Activated naive CD4-positive, alpha-beta T cell treated with anti-CD3 and anti-CD28 coated beads, Interleukin-2, amount 50 U/mL, for 24 hours (primary cell): ENCODE measurements at regions not wholly inside any gene's neighbourhood (a gene's known extent, or its start where the extent isn't known, plus 50 kb on each side); places are given as distances from the start of the nearest gene placed in this dataset.
"Not testable (repeated sequence)": the region's sequence is repeated elsewhere in the genome, so short reads cannot be mapped to it uniquely, and the experiment has no call there.

Experiments
- H3K27ac Mint-ChIP-seq: one replicate; pipeline ENCODE4 v1.8.0; 2021; ENCODE audit warnings: mild to moderate bottlenecking, mixed read lengths
- H3K27me3 Mint-ChIP-seq: one replicate; pipeline ENCODE4 v1.8.0; 2021; ENCODE audit warnings: mixed read lengths
- H3K36me3 Mint-ChIP-seq: one replicate; pipeline ENCODE4 v1.8.0; 2021; ENCODE audit warnings: mixed read lengths
- H3K4me1 Mint-ChIP-seq: one replicate; pipeline ENCODE4 v1.8.0; 2021; ENCODE audit warnings: mixed read lengths
- H3K4me3 Mint-ChIP-seq: one replicate; pipeline ENCODE4 v1.8.0; 2021; ENCODE audit warnings: mild to moderate bottlenecking, mixed read lengths
- H3K9me3 Mint-ChIP-seq: one replicate; pipeline ENCODE4 v1.8.0; 2021; ENCODE audit warnings: mixed read lengths

DNA sequence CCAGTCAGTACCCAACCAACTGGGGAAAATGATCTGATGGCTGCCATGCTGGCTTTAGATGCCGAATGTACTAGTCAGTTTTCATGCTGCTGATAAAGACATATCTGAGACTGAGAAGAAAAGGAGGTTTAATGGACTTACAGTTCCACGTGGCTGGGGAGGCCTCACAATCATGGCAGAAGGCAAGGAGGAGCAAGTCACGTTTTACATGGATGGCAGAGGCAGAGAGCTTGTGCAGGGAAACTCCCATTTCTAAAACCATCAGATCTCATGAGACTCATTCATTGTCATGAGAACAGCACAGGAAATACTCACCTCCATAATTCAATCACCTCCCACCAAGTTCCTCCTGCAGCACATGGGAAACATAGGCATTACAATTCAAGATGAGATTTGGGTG, 508.9 kb upstream of the NRP1 start:
- H3K4me1 Mint-ChIP-seq = no peaks in the 10 kb centered on the region
- H3K27me3 Mint-ChIP-seq = peaks cover 1% of the 10 kb centered on the region
- H3K27ac Mint-ChIP-seq = no peak overlapping the region
- H3K4me3 Mint-ChIP-seq = no peak overlapping the region
- H3K9me3 Mint-ChIP-seq = peaks cover 5% of the 10 kb centered on the region
- peaks cover 2% of the 10 kb centered on the region for H3K36me3 Mint-ChIP-seq

DNA sequence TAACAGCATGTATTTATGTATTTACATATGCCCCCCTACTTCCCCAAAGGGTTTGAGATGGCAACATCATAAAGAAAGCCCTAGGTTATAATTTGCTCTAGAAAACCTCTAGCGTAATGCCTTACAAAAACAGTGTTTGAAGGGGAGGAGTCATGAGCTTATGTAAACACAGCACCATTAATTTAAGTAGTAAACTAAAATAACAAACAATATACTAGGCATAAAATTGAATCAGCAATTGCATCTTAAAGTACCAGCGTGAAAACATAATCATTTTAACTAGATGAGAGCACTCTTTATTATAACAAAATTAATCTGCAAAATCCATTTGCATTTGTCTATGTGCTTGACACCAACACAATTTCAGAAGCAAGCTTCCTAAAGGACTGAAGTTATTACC, 507.2 kb upstream of the NRP1 start:
- Mint-ChIP-seq H3K4me1 (no peaks in the 10 kb centered on the region), H3K27ac (no peak overlapping the region), H3K27me3 (peaks cover 1% of the 10 kb centered on the region), H3K4me3 (no peak overlapping the region), H3K9me3 (peaks cover 5% of the 10 kb centered on the region), H3K36me3 (peaks cover 2% of the 10 kb centered on the region)

DNA sequence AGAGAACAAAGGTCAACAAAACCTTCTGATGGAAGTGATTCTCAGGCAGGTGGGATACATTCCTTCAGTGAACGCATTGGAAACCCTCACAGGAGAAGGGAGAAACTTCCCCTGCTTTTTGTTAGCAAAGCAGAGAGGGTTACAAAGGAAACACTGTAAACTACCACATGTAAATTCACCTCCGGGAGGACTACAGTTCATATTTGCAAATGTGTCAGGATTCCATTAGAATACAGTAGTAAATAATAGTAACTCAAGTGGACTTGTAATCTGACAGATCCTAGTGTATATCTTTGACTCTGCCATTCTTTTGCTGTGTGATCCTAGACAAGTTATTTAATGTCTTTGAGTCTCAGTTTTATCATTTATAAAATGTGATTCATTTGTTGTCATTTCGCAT, 504.3 kb upstream of the NRP1 start:
- H3K27ac Mint-ChIP-seq = no peak overlapping the region
- H3K4me1 Mint-ChIP-seq = no peaks in the 10 kb centered on the region
- no peak overlapping the region for H3K4me3 Mint-ChIP-seq
- H3K9me3 Mint-ChIP-seq = peaks cover 5% of the 10 kb centered on the region
- peaks cover 2% of the 10 kb centered on the region for H3K36me3 Mint-ChIP-seq
- H3K27me3 Mint-ChIP-seq = peaks cover 1% of the 10 kb centered on the region

DNA sequence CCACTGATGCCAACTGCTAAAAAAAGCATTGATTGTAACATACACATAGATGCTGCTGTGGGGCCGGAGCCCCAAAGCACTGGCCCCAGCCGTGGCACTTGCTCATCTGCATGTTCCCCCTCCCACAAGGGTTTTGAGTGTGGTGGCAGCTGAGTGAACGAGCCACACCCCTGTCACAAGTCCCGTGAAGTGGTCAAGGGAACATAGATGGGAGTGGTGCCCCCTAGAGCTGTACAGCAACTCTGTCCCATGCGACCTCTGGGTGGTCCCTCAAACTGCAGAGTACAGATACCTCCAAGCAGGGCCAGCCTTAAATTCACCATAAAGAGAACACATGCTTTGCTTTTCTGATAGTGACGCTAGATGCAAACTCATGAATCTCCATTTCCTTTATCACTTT, 503.3 kb upstream of the NRP1 start:
- Mint-ChIP-seq H3K4me3 (no peak overlapping the region), H3K27ac (no peak overlapping the region), H3K4me1 (no peaks in the 10 kb centered on the region), H3K9me3 (no peaks in the 10 kb centered on the region), H3K36me3 (no peaks in the 10 kb centered on the region), H3K27me3 (peaks cover 1% of the 10 kb centered on the region)

DNA sequence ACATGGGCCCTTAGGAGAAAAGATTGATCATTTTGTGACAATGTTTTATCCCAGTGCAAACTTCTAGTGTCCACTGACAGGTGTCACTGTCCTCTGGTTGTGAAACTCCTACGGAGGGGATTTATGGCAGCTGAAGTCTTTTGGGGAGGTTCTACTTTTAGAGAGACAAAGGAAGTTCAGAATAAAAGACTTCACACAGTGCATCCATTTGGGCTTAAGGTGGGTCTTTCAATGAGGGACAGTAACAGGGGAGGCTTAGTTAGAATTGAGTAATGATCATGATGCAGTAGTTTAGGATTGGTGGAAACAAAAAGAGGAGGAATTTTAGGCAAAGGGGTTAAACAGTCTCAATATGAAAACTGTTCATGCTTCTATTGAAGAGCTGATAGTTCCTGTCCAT, 501.1 kb upstream of the NRP1 start:
- no peak overlapping the region for H3K4me3 Mint-ChIP-seq
- H3K36me3 Mint-ChIP-seq = no peaks in the 10 kb centered on the region
- H3K4me1 Mint-ChIP-seq = no peaks in the 10 kb centered on the region
- no peak overlapping the region for H3K27ac Mint-ChIP-seq
- peaks cover 1% of the 10 kb centered on the region for H3K27me3 Mint-ChIP-seq
- no peaks in the 10 kb centered on the region for H3K9me3 Mint-ChIP-seq

DNA sequence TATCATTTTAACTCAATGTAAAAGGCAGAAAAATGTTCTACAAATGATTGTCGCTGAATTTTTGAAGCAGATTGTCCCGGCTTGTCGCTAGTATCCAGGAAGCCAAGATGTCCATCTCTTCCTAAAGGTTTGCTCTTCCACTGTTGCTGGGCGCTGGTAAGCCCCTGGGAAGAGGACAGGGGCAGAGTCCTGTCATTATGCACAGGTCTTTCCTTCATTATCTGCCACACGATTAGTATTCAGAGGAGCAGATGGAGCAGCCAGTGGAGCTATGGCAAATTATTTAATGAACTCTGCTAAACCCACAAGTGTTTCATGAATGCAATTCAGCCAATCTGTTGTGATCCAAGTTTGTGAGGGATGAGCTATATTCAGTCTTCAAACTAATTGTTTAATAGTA, 499.1 kb upstream of the NRP1 start:
- no peak overlapping the region for H3K4me3 Mint-ChIP-seq
- no peaks in the 10 kb centered on the region for H3K27me3 Mint-ChIP-seq
- H3K36me3 Mint-ChIP-seq = no peaks in the 10 kb centered on the region
- no peak overlapping the region for H3K27ac Mint-ChIP-seq
- no peaks in the 10 kb centered on the region for H3K4me1 Mint-ChIP-seq
- H3K9me3 Mint-ChIP-seq = no peaks in the 10 kb centered on the region

DNA sequence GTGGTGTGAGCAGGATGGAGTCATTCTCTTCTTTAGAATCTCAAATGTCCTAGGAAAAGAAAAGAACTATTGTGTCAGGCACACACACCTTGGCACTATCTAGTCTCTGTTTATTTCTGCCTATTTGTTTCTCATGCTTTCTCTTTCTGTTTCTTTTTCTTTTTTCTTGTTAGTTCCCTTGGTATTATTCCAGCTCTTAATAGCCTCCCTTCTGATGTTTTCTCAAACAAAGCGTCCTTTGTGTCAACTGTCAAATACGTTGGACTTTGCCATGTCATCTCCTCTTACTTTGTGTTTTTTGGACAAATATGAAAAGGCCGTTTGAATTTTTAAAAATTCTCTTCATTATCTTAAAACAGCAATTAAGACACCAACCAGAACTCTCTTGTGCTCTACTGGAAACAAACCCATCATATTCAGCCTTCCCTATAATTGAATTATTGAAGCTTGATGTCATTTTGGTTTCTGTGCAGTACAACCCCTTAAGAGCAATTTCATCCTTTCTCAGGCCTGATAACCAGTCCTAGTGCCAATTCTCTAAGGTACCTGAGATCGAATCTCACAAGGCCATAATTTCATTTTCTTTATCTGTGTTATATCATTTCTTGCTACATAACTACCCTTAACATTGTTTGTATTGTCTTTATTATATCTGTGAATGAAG, 497.8 kb upstream of the NRP1 start:
- Mint-ChIP-seq H3K27me3 (no peaks in the 10 kb centered on the region), H3K27ac (no peak overlapping the region), H3K9me3 (peaks cover 7% of the 10 kb centered on the region)

DNA sequence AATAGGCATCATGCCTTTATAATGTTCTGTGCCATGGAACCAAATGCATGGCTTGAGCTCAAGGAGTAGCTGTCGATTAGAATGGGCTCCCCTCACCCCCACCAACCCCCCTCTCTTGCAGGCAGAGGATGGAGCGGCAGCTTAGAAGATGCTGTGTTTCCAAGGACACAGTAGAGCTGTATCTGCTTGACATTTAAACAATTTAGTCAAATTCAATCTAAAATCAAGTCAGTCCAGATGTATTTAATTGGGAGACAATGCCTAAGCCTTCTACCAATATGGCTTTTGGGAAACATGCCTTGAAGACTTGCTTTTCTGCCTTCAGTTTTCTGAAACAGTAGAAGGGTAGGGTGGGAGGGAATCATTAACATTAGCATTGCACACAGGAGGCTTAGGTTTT, 497.1 kb upstream of the NRP1 start:
- no peak overlapping the region for H3K27ac Mint-ChIP-seq
- no peaks in the 10 kb centered on the region for H3K27me3 Mint-ChIP-seq
- no peaks in the 10 kb centered on the region for H3K4me1 Mint-ChIP-seq
- H3K36me3 Mint-ChIP-seq = no peaks in the 10 kb centered on the region
- peaks cover 7% of the 10 kb centered on the region for H3K9me3 Mint-ChIP-seq
- H3K4me3 Mint-ChIP-seq = no peak overlapping the region

More for the DNA sequence above, 497.8 kb upstream of the NRP1 start:
- no peaks in the 10 kb centered on the region for H3K36me3 Mint-ChIP-seq
- H3K4me1 Mint-ChIP-seq = no peaks in the 10 kb centered on the region
- H3K4me3 Mint-ChIP-seq = no peak overlapping the region

DNA sequence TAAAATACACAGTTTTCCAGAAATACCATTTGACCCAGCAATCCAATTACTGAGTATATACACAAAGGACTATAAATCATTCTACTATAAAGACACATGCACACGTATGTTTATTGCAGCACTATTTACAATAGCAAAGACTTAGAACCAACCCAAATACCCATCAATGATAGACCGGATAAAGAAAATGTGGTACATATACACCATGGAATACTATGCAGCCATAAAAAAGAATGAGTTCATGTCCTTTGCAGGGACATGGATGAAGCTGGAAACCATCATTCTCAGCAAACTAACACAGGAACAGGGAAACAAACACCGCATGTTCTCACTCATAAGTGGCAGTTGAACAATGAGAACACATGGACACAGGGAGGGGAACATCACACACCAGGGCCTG, 495.4 kb upstream of the NRP1 start:
- not testable (repeated sequence) for H3K27ac Mint-ChIP-seq, H3K4me3 Mint-ChIP-seq, H3K4me1 Mint-ChIP-seq, H3K36me3 Mint-ChIP-seq, H3K9me3 Mint-ChIP-seq, H3K27me3 Mint-ChIP-seq

DNA sequence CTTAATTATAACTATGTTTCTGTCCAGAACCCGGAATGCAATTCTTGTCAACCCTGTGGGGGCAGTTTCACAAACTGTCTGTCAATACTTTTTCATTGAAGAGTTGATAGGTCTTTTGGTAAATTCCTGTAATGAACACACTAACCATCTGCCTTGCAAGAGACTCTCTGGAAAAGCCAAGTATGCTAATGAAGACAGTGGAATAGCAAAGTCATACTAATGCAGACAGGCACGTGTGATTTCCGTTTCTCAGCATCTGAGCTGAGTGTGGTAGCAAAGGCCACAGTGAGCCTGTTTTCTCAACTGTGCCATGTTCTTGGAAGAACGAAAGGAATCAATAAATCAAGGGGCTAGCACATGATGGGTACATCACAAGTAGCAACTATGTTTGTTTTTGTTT, 494.1 kb upstream of the NRP1 start:
- H3K4me1 Mint-ChIP-seq = no peaks in the 10 kb centered on the region
- H3K27me3 Mint-ChIP-seq = no peaks in the 10 kb centered on the region
- H3K27ac Mint-ChIP-seq = no peak overlapping the region
- peaks cover 7% of the 10 kb centered on the region for H3K9me3 Mint-ChIP-seq
- H3K4me3 Mint-ChIP-seq = no peak overlapping the region
- no peaks in the 10 kb centered on the region for H3K36me3 Mint-ChIP-seq

DNA sequence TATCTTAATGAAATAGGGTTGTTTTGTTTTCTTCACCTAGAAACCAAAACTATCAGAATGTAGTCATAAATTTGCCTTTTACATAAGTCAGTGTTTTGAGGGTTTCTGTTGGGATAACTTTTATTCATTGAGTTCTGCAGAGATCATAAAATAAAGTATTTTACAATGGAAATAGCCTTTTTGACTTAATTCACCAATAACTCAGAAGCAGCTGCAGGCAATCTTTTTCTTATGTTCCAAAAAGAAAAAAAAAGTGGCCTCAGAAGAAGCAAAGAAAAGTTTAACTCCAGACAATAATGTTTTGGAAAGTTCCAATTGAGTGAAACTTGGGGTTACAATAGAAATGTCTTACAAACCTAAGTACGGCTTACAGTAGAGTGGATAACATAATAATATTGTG, 491.7 kb upstream of the NRP1 start:
- H3K4me1 Mint-ChIP-seq = no peaks in the 10 kb centered on the region
- H3K36me3 Mint-ChIP-seq = no peaks in the 10 kb centered on the region
- H3K4me3 Mint-ChIP-seq = no peak overlapping the region
- H3K27ac Mint-ChIP-seq = no peak overlapping the region
- no peaks in the 10 kb centered on the region for H3K27me3 Mint-ChIP-seq
- H3K9me3 Mint-ChIP-seq = peaks cover 7% of the 10 kb centered on the region

DNA sequence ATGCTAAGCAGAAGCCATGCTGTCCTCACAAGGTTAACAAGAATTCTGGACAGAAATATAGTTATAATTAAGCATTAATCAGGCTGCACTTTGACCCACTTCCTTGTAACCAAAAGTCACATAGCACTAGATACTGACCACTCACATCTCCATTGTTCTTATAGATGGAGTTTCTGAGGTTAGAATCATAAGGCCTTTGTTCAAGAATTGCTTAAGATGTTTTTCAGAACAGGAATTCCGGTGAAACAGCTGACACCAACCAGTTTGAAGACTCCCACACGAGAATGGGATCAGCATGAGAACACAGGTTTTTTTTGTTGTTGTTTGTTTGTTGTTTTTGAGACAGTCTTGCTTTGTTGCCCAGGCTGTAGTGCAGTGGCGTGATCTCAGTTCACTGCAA, 488.3 kb upstream of the NRP1 start:
- Mint-ChIP-seq H3K9me3 (peaks cover 3% of the 10 kb centered on the region), H3K27me3 (no peaks in the 10 kb centered on the region), H3K27ac (no peak overlapping the region), H3K36me3 (no peaks in the 10 kb centered on the region), H3K4me3 (no peak overlapping the region), H3K4me1 (no peaks in the 10 kb centered on the region)

DNA sequence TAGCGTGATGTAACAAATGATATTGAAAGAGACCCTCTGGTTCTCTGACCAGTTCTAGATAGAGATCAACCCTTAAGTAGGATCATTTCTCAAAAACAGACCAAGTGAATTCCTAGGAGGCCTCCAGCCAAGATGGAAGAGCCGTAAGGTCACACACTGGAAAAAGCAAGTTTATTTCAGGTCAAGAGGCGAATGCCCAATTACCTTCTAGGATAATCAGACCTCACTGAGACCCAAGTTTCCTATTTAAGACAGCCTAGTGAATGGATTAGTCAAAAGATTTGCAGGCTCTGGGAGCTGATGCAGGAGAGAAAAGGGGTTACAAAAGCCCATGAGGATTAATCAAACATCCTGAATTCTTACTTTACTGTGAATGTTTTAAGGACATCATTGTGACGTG, 486.1 kb upstream of the NRP1 start:
- H3K4me3 Mint-ChIP-seq = no peak overlapping the region
- peaks cover 1% of the 10 kb centered on the region for H3K4me1 Mint-ChIP-seq
- H3K36me3 Mint-ChIP-seq = no peaks in the 10 kb centered on the region
- no peaks in the 10 kb centered on the region for H3K9me3 Mint-ChIP-seq
- H3K27ac Mint-ChIP-seq = no peak overlapping the region
- H3K27me3 Mint-ChIP-seq = no peaks in the 10 kb centered on the region

DNA sequence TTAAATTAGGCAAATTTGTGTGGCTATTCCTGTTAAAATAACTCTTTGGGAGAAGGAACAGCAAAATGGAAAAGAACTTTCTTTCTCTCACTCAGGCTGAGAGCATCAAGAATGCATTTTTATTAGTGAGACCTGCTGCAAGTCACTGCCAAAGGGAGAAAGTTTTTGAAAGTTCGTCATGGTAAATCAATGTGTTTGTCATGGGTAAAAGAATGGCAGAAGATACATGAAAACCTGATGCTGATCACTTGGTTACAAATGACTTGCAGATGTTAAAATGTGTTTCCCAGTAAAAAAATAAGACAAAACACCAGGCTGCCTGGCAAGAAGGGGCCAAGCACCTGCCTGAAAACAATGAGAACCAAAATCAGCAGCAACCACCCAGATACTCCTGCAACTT, 484.7 kb upstream of the NRP1 start:
- peaks cover 4% of the 10 kb centered on the region for H3K4me1 Mint-ChIP-seq
- no peak overlapping the region for H3K4me3 Mint-ChIP-seq
- H3K27me3 Mint-ChIP-seq = no peaks in the 10 kb centered on the region
- no peaks in the 10 kb centered on the region for H3K9me3 Mint-ChIP-seq
- no peak overlapping the region for H3K27ac Mint-ChIP-seq
- no peaks in the 10 kb centered on the region for H3K36me3 Mint-ChIP-seq

DNA sequence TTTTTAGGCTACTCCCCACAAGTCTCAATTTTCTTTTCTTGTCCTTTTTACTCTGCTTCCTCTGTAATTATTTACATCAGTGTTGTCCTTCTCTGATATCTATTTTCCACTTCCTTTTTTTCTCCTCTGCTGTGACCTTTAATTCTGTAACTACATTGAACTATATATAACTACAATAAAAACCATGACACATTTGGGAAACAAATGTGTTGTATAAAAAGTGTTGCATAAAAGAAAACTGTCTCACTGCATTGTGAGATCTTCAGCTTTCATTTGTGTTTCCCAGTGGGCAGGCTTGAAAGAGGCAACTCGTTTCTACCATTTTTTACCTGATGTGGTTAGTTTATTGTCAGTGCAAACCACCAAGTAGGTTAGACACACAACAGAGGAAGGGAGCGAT, 483.9 kb upstream of the NRP1 start:
- Mint-ChIP-seq H3K27ac (no peak overlapping the region), H3K4me1 (peaks cover 4% of the 10 kb centered on the region), H3K36me3 (no peaks in the 10 kb centered on the region), H3K27me3 (no peaks in the 10 kb centered on the region), H3K9me3 (no peaks in the 10 kb centered on the region), H3K4me3 (no peak overlapping the region)

DNA sequence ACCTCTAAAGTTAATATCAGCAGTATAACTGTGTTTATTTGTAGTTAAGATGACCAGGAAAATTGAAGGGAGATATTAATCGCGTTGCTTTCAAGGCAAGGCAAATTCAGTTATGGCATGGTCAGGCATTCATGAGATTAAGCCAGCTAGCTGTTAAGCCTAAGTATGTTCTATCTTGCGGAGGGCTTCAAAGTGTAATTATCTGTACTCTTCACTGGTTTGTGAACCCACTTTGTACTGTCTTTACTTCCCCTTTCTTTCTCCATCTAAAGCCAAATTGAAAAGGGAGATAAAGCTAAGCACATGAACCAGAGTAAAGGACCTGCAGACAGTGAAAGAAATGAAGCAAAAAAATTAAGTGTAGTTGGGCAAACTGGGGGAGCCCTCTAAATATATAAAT, 483.1 kb upstream of the NRP1 start:
- Mint-ChIP-seq H3K36me3 (no peaks in the 10 kb centered on the region), H3K27me3 (no peaks in the 10 kb centered on the region), H3K4me1 (peaks cover 4% of the 10 kb centered on the region), H3K9me3 (no peaks in the 10 kb centered on the region), H3K4me3 (no peak overlapping the region), H3K27ac (no peak overlapping the region)

DNA sequence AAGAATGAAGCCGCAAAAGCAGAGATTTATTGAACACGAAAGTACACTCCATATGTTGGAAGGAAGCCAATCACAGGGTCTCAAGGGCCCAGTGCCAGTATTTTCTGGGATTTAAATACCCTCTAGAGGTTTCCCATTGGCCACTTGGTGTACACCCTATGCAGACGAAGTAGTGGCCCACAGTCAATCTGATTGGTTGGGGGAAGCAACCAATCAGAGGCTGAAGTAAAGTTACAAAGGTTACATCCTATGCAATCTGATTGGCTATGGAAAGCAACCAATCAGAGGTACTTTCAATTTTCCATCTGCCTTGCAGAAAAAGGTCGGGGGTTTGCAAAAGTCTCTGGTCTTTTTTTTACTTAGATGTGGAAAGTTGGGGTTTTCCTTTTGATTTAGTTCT, 481.3 kb upstream of the NRP1 start:
- H3K4me1 Mint-ChIP-seq = peaks cover 4% of the 10 kb centered on the region
- H3K36me3 Mint-ChIP-seq = no peaks in the 10 kb centered on the region
- no peaks in the 10 kb centered on the region for H3K9me3 Mint-ChIP-seq

More for the DNA sequence above, 481.3 kb upstream of the NRP1 start:
- Mint-ChIP-seq H3K27me3 (no peaks in the 10 kb centered on the region), H3K4me3 (no peak overlapping the region), H3K27ac (no peak overlapping the region)
